H1 (cell line): ENCODE measurements at regions not wholly inside any gene's neighbourhood (a gene's known extent, or its start where the extent isn't known, plus 50 kb on each side); places are given as distances from the start of the nearest gene placed in this dataset.

Experiments
- CTCF ChIA-PET: fragments of 300-600 bp; sonication (Branson Sonifier 250); formaldehyde crosslinking; loops from one replicate; lab custom pipeline; 2021; ENCODE audit not compliant: partially characterized antibody; lab: Charles Lee
- POLR2A ChIA-PET: fragments of 300-600 bp; sonication (Branson Sonifier 250); formaldehyde crosslinking; loops from one replicate; lab custom pipeline; 2021; ENCODE audit warnings: inconsistent platforms; ENCODE audit not compliant: partially characterized antibody; lab: Charles Lee
- DNase-seq, 2 experiments: peaks; one replicate each; pipeline versions ENCODE4 v3.0.0 to v3.0.0-alpha.2; 2010 to 2022; ENCODE audit warnings: low spot score in 2 of 2, low read depth in 1 of 2, mixed read lengths in 1 of 2
- FAIRE-seq: peaks from 2 replicates; lab custom pipeline; 2011; peaks lifted over from hg19 to GRCh38; lab: Jason Lieb, UNC
- H2AFZ ChIP-seq: 2 replicates; pipeline ENCODE4 v1.8.1; 2012; ENCODE audit warnings: low read length, inconsistent platforms
- H2AK5ac ChIP-seq: 2 replicates; pipeline ENCODE4 v1.6.1; 2013; ENCODE audit warnings: low read depth, low read length
- H2BK120ac ChIP-seq: replicated peaks from 2 replicates; pipeline ENCODE3; 2013; ENCODE audit warnings: low read depth, low read length, inconsistent platforms
- H2BK12ac ChIP-seq: 2 replicates; pipeline ENCODE4 v1.6.1; 2013; ENCODE audit warnings: low read depth, low read length
- H2BK15ac ChIP-seq: 2 replicates; pipeline ENCODE4 v1.6.1; 2013; ENCODE audit warnings: low read length
- H2BK20ac ChIP-seq: 2 replicates; pipeline ENCODE4 v1.6.1; 2013; ENCODE audit warnings: low read length
- H2BK5ac ChIP-seq: 2 replicates; pipeline ENCODE4 v1.6.1; 2013; ENCODE audit warnings: low read depth, low read length
- H3K14ac ChIP-seq: 2 replicates; pipeline ENCODE4 v1.6.1; 2013; ENCODE audit warnings: inconsistent platforms; ENCODE audit not compliant: insufficient read length
- H3K18ac ChIP-seq: 2 replicates; pipeline ENCODE4 v1.6.1; 2013; ENCODE audit warnings: low read length; ENCODE audit errors: extremely low read depth
- H3K23ac ChIP-seq: 2 replicates; pipeline ENCODE4 v1.6.1; 2013; ENCODE audit warnings: inconsistent platforms; ENCODE audit not compliant: insufficient read length
- H3K23me2 ChIP-seq: 2 replicates; pipeline ENCODE4 v1.6.1; 2013; ENCODE audit warnings: low read depth, low read length
- H3K27ac ChIP-seq: 2 replicates; pipeline ENCODE4 v1.6.1; 2011; ENCODE audit warnings: low read depth, low read length, inconsistent platforms
- H3K27me3 ChIP-seq, 4 experiments: replicated peaks in 1 of 4; 1 replicate in 1 of 4; 2 replicates in 3 of 4; pipeline versions ENCODE4 v1.6.1 to v1.8.1; 2011 to 2013; ENCODE audit warnings: low read length in 3 of 4, mild to moderate bottlenecking in 3 of 4, inconsistent platforms in 2 of 4, mixed read lengths in 2 of 4, moderate library complexity in 1 of 4; ENCODE audit not compliant: control insufficient read depth in 3 of 4, insufficient read depth in 3 of 4; ENCODE audit errors: extremely low read depth in 1 of 4
- H3K36me3 ChIP-seq, 4 experiments: 2 replicates each; pipeline versions ENCODE4 v1.6.1 to v1.8.1; 2011 to 2013; ENCODE audit warnings: mild to moderate bottlenecking in 4 of 4, low read length in 3 of 4, moderate library complexity in 2 of 4, control low read depth in 1 of 4, inconsistent platforms in 1 of 4; ENCODE audit not compliant: insufficient read depth in 4 of 4, control insufficient read depth in 2 of 4
- H3K4ac ChIP-seq: replicated peaks from 2 replicates; pipeline ENCODE3; 2013; ENCODE audit warnings: low read length, low read depth, mixed read lengths, inconsistent platforms; ENCODE audit not compliant: insufficient read length
- H3K4me1 ChIP-seq, 4 experiments: replicated peaks in 1 of 4; 1 replicate in 1 of 4; 2 replicates in 3 of 4; pipeline versions ENCODE4 v1.6.1 to v1.8.1; 2011 to 2013; ENCODE audit warnings: low read length in 3 of 4, inconsistent platforms in 2 of 4, mixed read lengths in 1 of 4; ENCODE audit not compliant: insufficient read depth in 4 of 4, control insufficient read depth in 3 of 4
- H3K4me2 ChIP-seq, 2 experiments: 2 replicates each; pipeline versions ENCODE4 v1.6.1 to v1.8.1; 2011 to 2013; ENCODE audit warnings: low read depth in 2 of 2, low read length in 2 of 2, control low read depth in 1 of 2, inconsistent platforms in 1 of 2, mild to moderate bottlenecking in 1 of 2; ENCODE audit not compliant: insufficient read depth in 1 of 2
- H3K4me3 ChIP-seq, 4 experiments: fragments of 200-600, 300-600 bp in 1 of 4; sonication (generic), shearing (Covaris generic), sonication (Bioruptor Twin) in 1 of 4; 2 replicates each; pipeline versions ENCODE4 v1.5.1 to v1.8.1; 2011 to 2016; ENCODE audit warnings: low read length in 4 of 4, low read depth in 3 of 4, control low read depth in 2 of 4, inconsistent platforms in 2 of 4, mild to moderate bottlenecking in 2 of 4, mixed read lengths in 1 of 4, moderate library complexity in 1 of 4; ENCODE audit not compliant: insufficient read depth in 2 of 4; ENCODE audit errors: extremely low read depth in 1 of 4
- H3K56ac ChIP-seq: replicated peaks from 2 replicates; pipeline ENCODE3; 2013; ENCODE audit warnings: low read depth, mild to moderate bottlenecking, mixed read lengths, low read length, inconsistent platforms; ENCODE audit not compliant: insufficient read length
- H3K79me1 ChIP-seq: 2 replicates; pipeline ENCODE4 v1.6.1; 2013; ENCODE audit warnings: low read depth, low read length, control low read depth
- H3K79me2 ChIP-seq, 2 experiments: 2 replicates each; pipeline versions ENCODE4 v1.6.1 to v1.8.1; 2012 to 2013; ENCODE audit warnings: low read length in 2 of 2, mild to moderate bottlenecking in 2 of 2, inconsistent platforms in 1 of 2; ENCODE audit not compliant: insufficient read depth in 2 of 2, control insufficient read depth in 1 of 2
- H3K9ac ChIP-seq, 4 experiments: replicated peaks in 1 of 4; 1 replicate in 1 of 4; 2 replicates in 3 of 4; pipeline versions ENCODE4 v1.6.1 to v1.8.1; 2011 to 2013; ENCODE audit warnings: low read depth in 3 of 4, low read length in 3 of 4, control low read depth in 2 of 4, mild to moderate bottlenecking in 2 of 4, moderate library complexity in 2 of 4, inconsistent platforms in 1 of 4; ENCODE audit errors: extremely low read depth in 1 of 4
- H3K9me3 ChIP-seq, 2 experiments: 2 replicates each; pipeline versions ENCODE4 v1.6.1 to v1.8.1; 2012 to 2013; ENCODE audit warnings: mild to moderate bottlenecking in 2 of 2, moderate library complexity in 2 of 2, control low read depth in 1 of 2, inconsistent platforms in 1 of 2, low read depth in 1 of 2, low read length in 1 of 2, mixed read lengths in 1 of 2; ENCODE audit not compliant: insufficient read depth in 2 of 2
- H4K20me1 ChIP-seq, 2 experiments: replicated peaks in 1 of 2; 2 replicates each; pipeline versions ENCODE3 to v1.8.1; 2011 to 2013; ENCODE audit warnings: inconsistent platforms in 2 of 2, low read length in 2 of 2, mild to moderate bottlenecking in 1 of 2; ENCODE audit not compliant: insufficient read depth in 2 of 2, control insufficient read depth in 1 of 2
- H4K5ac ChIP-seq: 2 replicates; pipeline ENCODE4 v1.6.1; 2013; ENCODE audit warnings: low read length, low read depth, mixed read lengths, inconsistent platforms; ENCODE audit not compliant: insufficient read length
- H4K8ac ChIP-seq: 2 replicates; pipeline ENCODE4 v1.8.0; 2013; ENCODE audit warnings: mild to moderate bottlenecking, moderate library complexity, low read length, inconsistent platforms; ENCODE audit not compliant: insufficient read depth; ENCODE audit errors: extremely low read depth
- H4K91ac ChIP-seq: replicated peaks from 2 replicates; pipeline ENCODE3; 2013; ENCODE audit warnings: low read length, mixed read lengths, inconsistent platforms; ENCODE audit not compliant: insufficient read length
- ATF2 ChIP-seq: IDR thresholded peaks from 2 replicates; pipeline ENCODE4 v1.6.1; 2012; ENCODE audit warnings: low read length, inconsistent platforms
- BACH1 ChIP-seq: IDR thresholded peaks from 2 replicates; pipeline ENCODE4 v1.6.1; 2012; ENCODE audit warnings: low read length, improper control_type of control experiment
- BCL11A ChIP-seq, 2 experiments: IDR thresholded peaks; one replicate each; pipeline ENCODE4 v1.6.1; 2011; ENCODE audit warnings: low read depth in 2 of 2, low read length in 2 of 2, mild to moderate bottlenecking in 2 of 2
- BRCA1 ChIP-seq: IDR thresholded peaks from 2 replicates; pipeline ENCODE4 v1.6.1; 2012; ENCODE audit warnings: low read depth, low read length, improper control_type of control experiment
- CTBP2 ChIP-seq: IDR thresholded peaks from 2 replicates; pipeline ENCODE4 v1.7.0; 2011; ENCODE audit warnings: borderline replicate concordance, mild to moderate bottlenecking, moderate library complexity, mixed read lengths, low read length; ENCODE audit not compliant: insufficient read depth, insufficient read length
- KDM1A ChIP-seq: fragments of 200-600, 300-600 bp; sonication (generic); IDR thresholded peaks from 2 replicates; pipeline ENCODE4 v1.7.1; 2016; ENCODE audit warnings: mild to moderate bottlenecking, low read length, borderline replicate concordance
- SAP30 ChIP-seq: fragments of 300-600 bp; sonication (generic); IDR thresholded peaks from 2 replicates; pipeline ENCODE4 v1.7.1; 2012; ENCODE audit warnings: low read length, moderate library complexity, mild to moderate bottlenecking, inconsistent platforms; ENCODE audit not compliant: insufficient read depth, insufficient replicate concordance
- SIN3A ChIP-seq, 2 experiments: IDR thresholded peaks in 1 of 2; conservative IDR thresholded peaks in 1 of 2; 2 replicates each; pipeline ENCODE4 v1.6.1; 2011 to 2012; ENCODE audit warnings: low read length in 2 of 2, improper control_type of control experiment in 1 of 2, low read depth in 1 of 2, mild to moderate bottlenecking in 1 of 2
- SP2 ChIP-seq: IDR thresholded peaks from 2 replicates; pipeline ENCODE4 v1.6.1; 2012; ENCODE audit warnings: mild to moderate bottlenecking, low read length, inconsistent platforms
- TBP ChIP-seq: IDR thresholded peaks from 2 replicates; pipeline ENCODE4 v1.6.1; 2011; ENCODE audit warnings: low read depth, low read length, improper control_type of control experiment
- TCF12 ChIP-seq: IDR thresholded peaks from 2 replicates; pipeline ENCODE4 v1.6.1; 2011; ENCODE audit warnings: low read depth, mild to moderate bottlenecking, low read length
- WGBS, 2 experiments: shearing (Covaris generic) in 1 of 2; methylation state at CpG; one replicate each; pipeline versions ENCODE4 v1.1.6 to v1.1.7; 2013 to 2015; ENCODE audit warnings: low lambda C conversion rate in 2 of 2, mixed read lengths in 2 of 2, inconsistent platforms in 1 of 2, low coverage in 1 of 2, missing lambda C conversion rate in 1 of 2; ENCODE audit not compliant: insufficient replicate concordance in 2 of 2, insufficient coverage in 1 of 2, insufficient read length in 1 of 2; ENCODE audit errors: extremely low coverage in 1 of 2, missing lambda C conversion rate in 1 of 2; 5-methylcytosine and 5-hydroxymethylcytosine counted together

GRCh38 chr11:25613451-25613850 lies 718.5 kb upstream of the ANO3 start:
- Histone ChIP-seq H2BK120ac (no peak overlapping the region), H2AK5ac (no peak overlapping the region), H3K9ac (no peak overlapping the region), H3K4me3 (no peak overlapping the region), H4K91ac (no peak overlapping the region), H4K8ac (no peak overlapping the region), H4K5ac (no peak overlapping the region), H3K56ac (no peak overlapping the region), H3K9me3 (peaks cover 9 to 13% of the 10 kb centered on the region in 2 experiments; a peak in 2 of 4 replicates), H2AFZ (no peak overlapping the region), H2BK15ac (no peak overlapping the region), H3K4me1 (no peaks in the 10 kb centered on the region; a peak in 1 of 7 replicates), H3K4me2 (no peak overlapping the region), H3K27me3 (no peaks in the 10 kb centered on the region), H3K27ac (no peak overlapping the region), H2BK20ac (no peak overlapping the region), H2BK5ac (no peak overlapping the region), H3K4ac (no peak overlapping the region), H3K18ac (no peak overlapping the region), H3K23me2 (no peaks in the 10 kb centered on the region), H3K36me3 (no peaks in the 10 kb centered on the region), H3K79me2 (no peaks in the 10 kb centered on the region), H3K79me1 (no peaks in the 10 kb centered on the region), H2BK12ac (no peak overlapping the region), H3K14ac (no peak overlapping the region), H4K20me1 (no peaks in the 10 kb centered on the region), H3K23ac (no peak overlapping the region)
- POLR2A ChIA-PET: no interaction called here
- no peak for DNase-seq
- FAIRE-seq: no peak
- no peak for TF ChIP-seq CTBP2
- no peak for TF ChIP-seq BACH1
- TF ChIP-seq KDM1A: no peak
- no peak for TF ChIP-seq ATF2
- TF ChIP-seq SAP30: no peak
- TF ChIP-seq BCL11A (IDR thresholded peaks at IDR 0.05; ENCODE audit: low read depth in 2 of 2, low read length in 2 of 2): no peak
- no peak for TF ChIP-seq TBP
- TF ChIP-seq TCF12: no peak
- TF ChIP-seq BRCA1: no peak
- no peak for TF ChIP-seq SP2
- no peak for TF ChIP-seq SIN3A (conservative IDR thresholded peaks at IDR 0.05 in 1 of 2, IDR thresholded peaks at IDR 0.05 in 1 of 2; ENCODE audit: low read depth in 1 of 2, low read length in 2 of 2)
- CTCF ChIA-PET: no interaction called here
- 85% methylated on average over 1 of the region's 1 CpG; no CpG with 5 or more reads in 1 of the 2 experiments for WGBS, 2 experiments
